ENCODE measurements at regions not wholly inside any gene's neighbourhood (a gene's known extent, or its start where the extent isn't known, plus 50 kb on each side); places are given as distances from the start of the nearest gene placed in this dataset.

GRCh38 chr10:107656932-107657331 lies 492.4 kb upstream of the SORCS1 start:
- CTCF ChIA-PET, result no interaction called here
- no peak for DNase-seq (ENCODE audit: low spot score)

GRCh38 chr10:107653832-107654287 lies 489.4 kb upstream of the SORCS1 start:
- no peak for ATAC-seq
- 0 out of 2 replicates have a peak, but pooled peaks cover 2% of the 10 kb centered on the region for H3K9me3 Mint-ChIP-seq
- CTCF ChIA-PET, result no interaction called here
- H3K4me3 Mint-ChIP-seq, result no peak overlapping the region
- H3K27me3 Mint-ChIP-seq (ENCODE audit: low read depth), result no peaks in the 10 kb centered on the region
- no peak for DNase-seq (ENCODE audit: low spot score)
- peaks cover 15% of the 10 kb centered on the region for H3K4me1 Mint-ChIP-seq
- no peak overlapping the region for H3K27ac Mint-ChIP-seq
- TF ChIP-seq GABPB1 (CRISPR knock-in tag; IDR thresholded peaks at IDR 0.05) (no peak), CREM (CRISPR knock-in tag; IDR thresholded peaks at IDR 0.05) (no peak), FOXP1 (CRISPR knock-in tag; IDR thresholded peaks at IDR 0.05; ENCODE audit: borderline replicate concordance) (no peak), NR2C2 (CRISPR knock-in tag; IDR thresholded peaks at IDR 0.05) (no peak), ZNF219 (CRISPR knock-in tag; IDR thresholded peaks at IDR 0.05; ENCODE audit: borderline replicate concordance) (no peak)
- POLR2A ChIA-PET, result no interaction called here
- H3K36me3 Mint-ChIP-seq, result no peaks in the 10 kb centered on the region

More at GRCh38 chr10:107656932-107657331, 492.4 kb upstream of the SORCS1 start:
- Mint-ChIP-seq H3K36me3 (peaks cover 11% of the 10 kb centered on the region), H3K9me3 (peaks cover 29% of the 10 kb centered on the region), H3K4me1 (peaks cover 15% of the 10 kb centered on the region), H3K4me3 (no peak overlapping the region), H3K27me3 (ENCODE audit: low read depth) (no peaks in the 10 kb centered on the region; the same call in 1 of the 2 replicates), H3K27ac (no peak overlapping the region)
- no peak for ATAC-seq
- TF ChIP-seq SMAD3 (CRISPR knock-in tag; IDR thresholded peaks at IDR 0.05; ENCODE audit: borderline replicate concordance) (no peak), JAZF1 (CRISPR knock-in tag; IDR thresholded peaks at IDR 0.05) (no peak), CREB1 (CRISPR knock-in tag; IDR thresholded peaks at IDR 0.05) (no peak), OVOL2 (CRISPR knock-in tag; IDR thresholded peaks at IDR 0.05; ENCODE audit: borderline replicate concordance) (no peak), ZNF425 (CRISPR knock-in tag; conservative IDR thresholded peaks at IDR 0.05) (no peak), MYBL2 (CRISPR knock-in tag; IDR thresholded peaks at IDR 0.05) (no peak)
- POLR2A ChIA-PET, result no interaction called here

GRCh38 chr10:107650939-107651338 lies 486.4 kb upstream of the SORCS1 start:
- Mint-ChIP-seq H3K27me3 (ENCODE audit: low read depth) (no peaks in the 10 kb centered on the region), H3K9me3 (no peaks in the 10 kb centered on the region), H3K4me1 (peaks cover 15% of the 10 kb centered on the region), H3K27ac (no peak overlapping the region), H3K4me3 (no peak overlapping the region), H3K36me3 (no peaks in the 10 kb centered on the region)
- ATAC-seq, result no peak
- ChIA-PET POLR2A (no interaction called here), CTCF (no interaction called here)
- no peak for DNase-seq (ENCODE audit: low spot score)
- TF ChIP-seq SMAD3 (CRISPR knock-in tag; IDR thresholded peaks at IDR 0.05; ENCODE audit: borderline replicate concordance) (no peak), ZNF121 (CRISPR knock-in tag; IDR thresholded peaks at IDR 0.05) (no peak), ARID4B (CRISPR knock-in tag; IDR thresholded peaks at IDR 0.05; ENCODE audit: borderline replicate concordance) (no peak), ZNF317 (CRISPR knock-in tag; IDR thresholded peaks at IDR 0.05; ENCODE audit: borderline replicate concordance, low read depth) (no peak), PREB (CRISPR knock-in tag; IDR thresholded peaks at IDR 0.05; ENCODE audit: borderline replicate concordance) (no peak), CREB1 (CRISPR knock-in tag; IDR thresholded peaks at IDR 0.05) (no peak), PRDM15 (CRISPR knock-in tag; IDR thresholded peaks at IDR 0.05) (no peak), MLX (CRISPR knock-in tag; IDR thresholded peaks at IDR 0.05) (no peak), ATF3 (CRISPR knock-in tag; conservative IDR thresholded peaks at IDR 0.05) (no peak), KAT7 (CRISPR knock-in tag; IDR thresholded peaks at IDR 0.05; ENCODE audit: borderline replicate concordance) (no peak), NR1H2 (CRISPR knock-in tag; IDR thresholded peaks at IDR 0.05) (no peak), RORB (CRISPR knock-in tag; IDR thresholded peaks at IDR 0.05) (no peak)

Measured in WTC11 (cell line).